Keratinocyte (primary cell): ENCODE measurements at regions not wholly inside any gene's neighbourhood (a gene's known extent, or its start where the extent isn't known, plus 50 kb on each side); places are given as distances from the start of the nearest gene placed in this dataset.

ENCODE experiments used
- DNase-seq: peaks from one replicate; pipeline ENCODE4 v3.0.0-alpha.2; 2011; ENCODE audit warnings: low read depth, missing footprints, low spot score
- FAIRE-seq: peaks from 2 replicates; lab custom pipeline; 2011; peaks lifted over from hg19 to GRCh38; lab: Jason Lieb, UNC
- H2AFZ ChIP-seq: 2 replicates; pipeline ENCODE4 v1.6.0; 2012; ENCODE audit warnings: low read length, control low read depth, inconsistent platforms; ENCODE audit not compliant: control insufficient read depth
- H3K27ac ChIP-seq: 2 replicates; pipeline ENCODE4 v1.5.1; 2011; ENCODE audit warnings: low read length; ENCODE audit not compliant: control insufficient read depth, insufficient read depth
- H3K27me3 ChIP-seq: 3 replicates; pipeline ENCODE4 v1.6.0; 2011; ENCODE audit warnings: low read length; ENCODE audit not compliant: control insufficient read depth, insufficient read depth; ENCODE audit errors: extremely low read depth
- H3K36me3 ChIP-seq, 2 experiments: 2 replicates in 1 of 2; 3 replicates in 1 of 2; pipeline ENCODE4 v1.5.1; 2011; ENCODE audit warnings: low read length in 2 of 2, mild to moderate bottlenecking in 1 of 2; ENCODE audit not compliant: control insufficient read depth in 2 of 2, insufficient read depth in 2 of 2; ENCODE audit errors: extremely low read depth in 1 of 2
- H3K4me1 ChIP-seq: 3 replicates; pipeline ENCODE4 v1.5.1; 2011; ENCODE audit warnings: low read length; ENCODE audit not compliant: control insufficient read depth, insufficient read depth; ENCODE audit errors: extremely low read depth
- H3K4me2 ChIP-seq: 3 replicates; pipeline ENCODE4 v1.6.0; 2011; ENCODE audit warnings: low read depth, low read length; ENCODE audit not compliant: control insufficient read depth, insufficient read depth; ENCODE audit errors: extremely low read depth
- H3K4me3 ChIP-seq, 3 experiments: fragments of 200-600 bp in 1 of 3; sonication (generic) in 1 of 3; 2 replicates in 2 of 3; 3 replicates in 1 of 3; pipeline ENCODE4 v1.5.1; 2011 to 2016; ENCODE audit warnings: low read length in 3 of 3, mild to moderate bottlenecking in 3 of 3, control low read depth in 2 of 3, inconsistent platforms in 1 of 3, low read depth in 1 of 3, mixed read lengths in 1 of 3, mixed run types in 1 of 3, moderate library complexity in 1 of 3; ENCODE audit not compliant: control insufficient read depth in 2 of 3, insufficient read depth in 2 of 3; ENCODE audit errors: extremely low read depth in 1 of 3
- H3K79me2 ChIP-seq: 2 replicates; pipeline ENCODE4 v1.6.0; 2012; ENCODE audit warnings: low read length; ENCODE audit not compliant: control insufficient read depth, insufficient read depth
- H3K9ac ChIP-seq: 3 replicates; pipeline ENCODE4 v1.6.0; 2011; ENCODE audit warnings: low read length; ENCODE audit not compliant: control insufficient read depth, insufficient read depth; ENCODE audit errors: extremely low read depth
- H3K9me1 ChIP-seq: 3 replicates; pipeline ENCODE4 v1.6.0; 2011; ENCODE audit warnings: low read length; ENCODE audit not compliant: control insufficient read depth, insufficient read depth; ENCODE audit errors: extremely low read depth
- H3K9me3 ChIP-seq: 2 replicates; pipeline ENCODE4 v1.5.1; 2012; ENCODE audit warnings: low read depth, low read length; ENCODE audit not compliant: control insufficient read depth
- H4K20me1 ChIP-seq: 3 replicates; pipeline ENCODE4 v1.6.0; 2011; ENCODE audit warnings: low read length; ENCODE audit not compliant: control insufficient read depth, insufficient read depth; ENCODE audit errors: extremely low read depth
- EZH2 ChIP-seq: IDR thresholded peaks from one replicate; pipeline ENCODE4 v1.6.1; 2012; ENCODE audit warnings: inconsistent platforms, mild to moderate bottlenecking, low read length, moderate library complexity
- dilution Hi-C: fragments of 300-500 bp; cut with MboI; formaldehyde crosslinking; loops from one replicate; pipeline ENCODE4 v1.7.0; 2020; ENCODE audit warnings: low sequenced_read_pairs; ENCODE audit not compliant: extremely low pct_ligation_motif_present
- TF ChIP-seq, protein P1 (sequence below), 3 experiments: IDR thresholded peaks in 1 of 3; conservative IDR thresholded peaks in 1 of 3; optimal IDR thresholded peaks in 1 of 3; 2 replicates in 2 of 3; 3 replicates in 1 of 3; pipeline versions ENCODE3 to v1.5.1; 2011; ENCODE audit warnings: low read length in 3 of 3, mild to moderate bottlenecking in 3 of 3, moderate library complexity in 2 of 3, control low read depth in 1 of 3, inconsistent platforms in 1 of 3; ENCODE audit not compliant: insufficient read depth in 2 of 3; ENCODE audit errors: extremely low read depth in 1 of 3

DNA sequence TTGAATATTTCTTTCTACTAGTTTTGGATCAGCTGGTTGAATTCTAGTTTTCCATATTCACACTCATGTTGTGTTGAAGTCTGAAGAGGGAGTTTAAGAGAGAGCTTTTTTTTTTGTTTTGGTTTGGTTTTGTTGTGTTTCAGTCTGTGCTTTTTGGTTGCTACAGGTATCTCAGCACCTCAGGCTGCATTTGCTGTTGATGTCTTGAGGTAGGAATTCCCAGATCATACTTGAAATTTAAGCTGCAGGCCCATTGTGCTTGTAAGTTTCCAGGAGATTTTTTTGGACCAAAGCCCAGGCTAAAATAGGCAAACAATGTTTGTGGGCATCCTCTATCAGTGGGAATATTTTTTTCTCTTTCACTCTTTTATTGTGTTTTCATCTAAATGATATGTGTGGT is 190.2 kb upstream of the AGA start:
- Histone ChIP-seq H3K9ac (no peak overlapping the region), H3K4me2 (no peak overlapping the region), H2AFZ (no peak overlapping the region), H4K20me1 (no peaks in the 10 kb centered on the region), H3K4me3 (no peak overlapping the region), H3K36me3 (no peaks in the 10 kb centered on the region), H3K79me2 (no peaks in the 10 kb centered on the region), H3K9me3 (no peaks in the 10 kb centered on the region), H3K27me3 (no peaks in the 10 kb centered on the region), H3K9me1 (no peaks in the 10 kb centered on the region), H3K4me1 (no peaks in the 10 kb centered on the region), H3K27ac (no peak overlapping the region)
- DNase-seq (no peak), FAIRE-seq (no peak)
- no peak for TF ChIP-seq EZH2
- TF ChIP-seq, protein P1, sequence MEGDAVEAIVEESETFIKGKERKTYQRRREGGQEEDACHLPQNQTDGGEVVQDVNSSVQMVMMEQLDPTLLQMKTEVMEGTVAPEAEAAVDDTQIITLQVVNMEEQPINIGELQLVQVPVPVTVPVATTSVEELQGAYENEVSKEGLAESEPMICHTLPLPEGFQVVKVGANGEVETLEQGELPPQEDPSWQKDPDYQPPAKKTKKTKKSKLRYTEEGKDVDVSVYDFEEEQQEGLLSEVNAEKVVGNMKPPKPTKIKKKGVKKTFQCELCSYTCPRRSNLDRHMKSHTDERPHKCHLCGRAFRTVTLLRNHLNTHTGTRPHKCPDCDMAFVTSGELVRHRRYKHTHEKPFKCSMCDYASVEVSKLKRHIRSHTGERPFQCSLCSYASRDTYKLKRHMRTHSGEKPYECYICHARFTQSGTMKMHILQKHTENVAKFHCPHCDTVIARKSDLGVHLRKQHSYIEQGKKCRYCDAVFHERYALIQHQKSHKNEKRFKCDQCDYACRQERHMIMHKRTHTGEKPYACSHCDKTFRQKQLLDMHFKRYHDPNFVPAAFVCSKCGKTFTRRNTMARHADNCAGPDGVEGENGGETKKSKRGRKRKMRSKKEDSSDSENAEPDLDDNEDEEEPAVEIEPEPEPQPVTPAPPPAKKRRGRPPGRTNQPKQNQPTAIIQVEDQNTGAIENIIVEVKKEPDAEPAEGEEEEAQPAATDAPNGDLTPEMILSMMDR (optimal IDR thresholded peaks at IDR 0.05 in 1 of 3, IDR thresholded peaks at IDR 0.05 in 1 of 3, conservative IDR thresholded peaks at IDR 0.05 in 1 of 3; ENCODE audit: extremely low read depth in 1 of 3, insufficient read depth in 2 of 3, low read length in 3 of 3): no peak
- dilution Hi-C loops: no loop called here

DNA sequence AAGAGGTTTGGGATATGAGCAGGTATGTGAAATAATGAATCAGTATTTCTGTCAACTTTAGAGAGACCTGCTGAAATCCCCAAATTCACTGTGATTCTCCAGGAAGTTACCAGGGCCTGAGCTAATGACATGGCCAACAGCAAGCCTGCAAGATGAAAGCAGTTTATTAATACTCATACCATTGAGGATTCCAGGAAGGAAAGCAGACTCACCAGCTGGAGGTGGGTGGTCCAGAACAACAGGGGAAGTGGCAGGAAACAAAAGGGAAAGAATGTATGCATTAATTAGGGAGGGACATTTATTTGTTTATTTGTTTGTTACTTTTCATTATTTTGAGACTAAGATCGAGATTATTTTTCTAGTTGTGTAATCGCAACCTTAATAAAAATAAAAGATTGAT is 196.6 kb upstream of the AGA start:
- Histone ChIP-seq H3K27me3 (no peaks in the 10 kb centered on the region), H2AFZ (no peak overlapping the region), H3K36me3 (no peaks in the 10 kb centered on the region), H3K4me2 (no peak overlapping the region), H3K4me3 (no peak overlapping the region), H3K79me2 (no peaks in the 10 kb centered on the region), H3K9ac (no peak overlapping the region), H3K27ac (no peak overlapping the region), H3K9me1 (no peaks in the 10 kb centered on the region), H3K9me3 (no peaks in the 10 kb centered on the region), H3K4me1 (no peaks in the 10 kb centered on the region), H4K20me1 (no peaks in the 10 kb centered on the region)
- no peak for TF ChIP-seq EZH2
- TF ChIP-seq, protein P1 (optimal IDR thresholded peaks at IDR 0.05 in 1 of 3, IDR thresholded peaks at IDR 0.05 in 1 of 3, conservative IDR thresholded peaks at IDR 0.05 in 1 of 3; ENCODE audit: extremely low read depth in 1 of 3, insufficient read depth in 2 of 3, low read length in 3 of 3): no peak
- DNase-seq: no peak
- FAIRE-seq: no peak
- dilution Hi-C loops: no loop called here
